AG09309 (cell line): ENCODE measurements at regions not wholly inside any gene's neighbourhood (a gene's known extent, or its start where the extent isn't known, plus 50 kb on each side); places are given as distances from the start of the nearest gene placed in this dataset.
A peak's percentile ranks its signal among the peaks of the same experiment; 100 is the strongest.

ENCODE experiments used
- DNase-seq: peaks from one replicate; pipeline ENCODE4 v3.0.0-alpha.2; 2010; ENCODE audit warnings: low read depth
- H3K4me3 ChIP-seq: 2 replicates; pipeline ENCODE4 v1.5.1; 2011; ENCODE audit warnings: mild to moderate bottlenecking, low read depth, low read length, moderate library complexity; ENCODE audit not compliant: control insufficient read depth
- TF ChIP-seq, protein P1 (sequence below): IDR thresholded peaks from 2 replicates; pipeline ENCODE4 v1.5.1; 2011; ENCODE audit warnings: mild to moderate bottlenecking, low read depth, low read length, inconsistent platforms; ENCODE audit not compliant: insufficient read depth, control insufficient read depth; ENCODE audit errors: missing control alignments

DNA sequence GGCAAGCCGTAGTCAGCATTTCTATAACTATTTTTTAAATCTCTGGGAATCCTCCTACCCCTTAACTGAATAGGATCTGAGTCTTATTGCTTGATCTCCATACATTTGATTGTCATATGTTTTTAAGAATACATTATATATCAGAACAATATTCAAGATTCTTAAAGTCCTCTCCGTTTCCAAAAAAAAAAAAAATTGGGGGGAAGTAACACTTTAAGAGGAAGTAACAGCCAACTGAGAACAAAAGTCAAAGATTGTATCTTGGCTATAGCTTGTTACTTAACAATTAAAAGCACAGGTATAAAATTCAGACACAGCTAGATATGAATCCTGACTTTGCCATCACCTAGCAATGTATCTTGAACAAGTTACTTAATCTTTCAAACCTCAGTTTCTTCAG lies 169.9 kb upstream of the ADO start:
- TF ChIP-seq, protein P1, sequence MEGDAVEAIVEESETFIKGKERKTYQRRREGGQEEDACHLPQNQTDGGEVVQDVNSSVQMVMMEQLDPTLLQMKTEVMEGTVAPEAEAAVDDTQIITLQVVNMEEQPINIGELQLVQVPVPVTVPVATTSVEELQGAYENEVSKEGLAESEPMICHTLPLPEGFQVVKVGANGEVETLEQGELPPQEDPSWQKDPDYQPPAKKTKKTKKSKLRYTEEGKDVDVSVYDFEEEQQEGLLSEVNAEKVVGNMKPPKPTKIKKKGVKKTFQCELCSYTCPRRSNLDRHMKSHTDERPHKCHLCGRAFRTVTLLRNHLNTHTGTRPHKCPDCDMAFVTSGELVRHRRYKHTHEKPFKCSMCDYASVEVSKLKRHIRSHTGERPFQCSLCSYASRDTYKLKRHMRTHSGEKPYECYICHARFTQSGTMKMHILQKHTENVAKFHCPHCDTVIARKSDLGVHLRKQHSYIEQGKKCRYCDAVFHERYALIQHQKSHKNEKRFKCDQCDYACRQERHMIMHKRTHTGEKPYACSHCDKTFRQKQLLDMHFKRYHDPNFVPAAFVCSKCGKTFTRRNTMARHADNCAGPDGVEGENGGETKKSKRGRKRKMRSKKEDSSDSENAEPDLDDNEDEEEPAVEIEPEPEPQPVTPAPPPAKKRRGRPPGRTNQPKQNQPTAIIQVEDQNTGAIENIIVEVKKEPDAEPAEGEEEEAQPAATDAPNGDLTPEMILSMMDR: no peak
- no peak for DNase-seq
- no peak overlapping the region for H3K4me3 ChIP-seq

DNA sequence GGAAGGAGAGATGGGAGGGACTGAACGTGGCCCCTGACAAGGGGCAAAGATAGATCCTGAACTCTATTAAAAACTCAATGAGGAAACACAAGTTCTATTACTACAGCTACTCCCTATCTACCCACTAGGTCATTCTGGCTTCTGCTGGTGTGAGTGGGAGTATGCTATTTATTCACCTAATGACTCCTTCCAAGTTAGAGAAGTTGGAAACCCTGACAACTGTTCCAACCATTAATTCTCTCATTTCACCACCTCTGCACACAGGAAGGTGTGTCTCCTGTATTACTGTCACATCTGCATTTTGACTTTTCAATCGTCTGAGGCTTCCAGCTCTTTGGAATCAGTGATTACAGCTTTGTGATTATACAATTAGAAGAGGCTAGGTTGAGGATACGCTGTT lies 169.4 kb upstream of the ADO start:
- no peak overlapping the region for H3K4me3 ChIP-seq
- DNase-seq: no peak
- TF ChIP-seq, protein P1: no peak

DNA sequence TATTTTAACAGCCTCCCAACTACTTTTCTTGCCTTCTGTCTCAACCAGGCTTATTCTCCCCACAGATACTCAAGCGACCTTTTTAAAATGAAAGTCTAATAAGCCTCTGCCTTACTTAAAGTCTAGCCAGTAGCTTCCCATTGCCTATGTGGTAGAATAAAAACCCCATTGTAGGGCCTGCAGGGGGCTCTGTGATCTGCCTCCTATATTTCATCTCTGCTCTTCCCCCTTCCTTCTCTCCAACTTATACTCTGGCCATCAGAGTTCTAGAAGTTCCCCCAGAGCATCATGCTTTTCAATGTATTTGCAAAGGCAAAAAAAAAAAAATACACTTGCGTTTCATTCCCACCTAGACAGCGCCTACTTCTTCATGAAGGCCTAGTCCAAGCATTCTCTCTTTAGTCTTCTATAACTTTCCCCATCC lies 167.7 kb upstream of the ADO start:
- TF ChIP-seq, protein P1: peak; percentile 8
- DNase-seq: no peak
- H3K4me3 ChIP-seq: no peak overlapping the region

DNA sequence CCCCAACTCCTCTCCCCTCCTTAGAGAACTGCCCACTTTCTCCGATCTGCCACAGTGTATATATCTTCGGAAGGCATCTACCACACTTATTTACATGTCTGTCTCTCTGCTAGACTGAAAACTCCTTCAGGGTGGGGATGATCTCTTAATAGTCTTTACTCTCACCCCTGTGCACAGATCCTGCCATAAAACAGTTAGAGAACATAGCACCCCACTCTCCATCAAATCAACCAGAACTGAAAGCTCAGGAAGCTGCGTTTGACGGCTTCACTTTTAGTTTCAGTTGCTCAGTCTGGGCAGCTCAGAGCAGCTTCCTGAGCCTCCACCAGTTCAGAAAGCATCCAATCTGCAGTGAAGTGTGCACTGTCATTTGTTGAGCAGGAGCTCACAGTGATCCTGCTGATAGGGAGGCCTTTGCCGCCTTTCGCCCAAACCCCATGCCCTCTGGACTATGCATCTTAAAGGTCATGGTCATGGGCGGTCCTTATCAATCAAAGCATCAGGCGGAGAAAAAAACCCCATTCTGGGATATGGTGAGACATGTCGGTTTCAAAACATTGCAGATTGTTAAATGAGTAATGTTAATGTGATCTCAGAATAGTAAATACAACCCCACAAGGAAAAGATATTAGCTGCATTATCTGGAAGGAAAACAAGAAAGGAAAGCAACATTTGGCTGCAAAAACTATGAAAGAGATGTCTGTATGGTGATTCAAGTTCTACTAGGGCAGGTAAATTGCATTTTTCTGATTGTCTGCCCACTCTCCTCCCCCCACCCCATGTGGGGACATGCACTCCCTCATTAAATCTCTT lies 167.1 kb upstream of the ADO start:
- DNase-seq: no peak
- H3K4me3 ChIP-seq: peak overlapping the region; percentile 1; the same call in 1 of the 2 replicates
- TF ChIP-seq, protein P1: no peak

DNA sequence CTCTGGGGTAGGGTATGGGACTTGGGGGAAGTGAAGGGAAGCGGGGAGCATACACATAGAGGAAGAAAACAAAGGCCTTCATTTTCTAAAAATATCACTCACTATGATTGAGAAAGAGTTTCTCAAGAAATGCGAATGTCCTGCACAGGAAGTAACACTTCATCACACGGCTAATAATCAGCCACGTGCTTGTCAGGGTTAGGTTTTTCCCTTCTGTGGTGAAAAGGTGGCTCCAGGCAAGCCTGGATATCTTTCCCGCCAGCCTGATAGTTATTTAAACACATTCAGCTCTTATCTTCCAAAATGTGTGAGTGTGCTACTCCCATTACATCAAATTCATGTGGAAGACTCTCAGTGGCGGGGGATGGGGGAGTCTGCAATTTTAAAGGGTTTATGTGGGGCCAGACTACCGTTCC lies 166.4 kb upstream of the ADO start:
- TF ChIP-seq, protein P1: no peak
- no peak for DNase-seq
- no peak overlapping the region for H3K4me3 ChIP-seq

DNA sequence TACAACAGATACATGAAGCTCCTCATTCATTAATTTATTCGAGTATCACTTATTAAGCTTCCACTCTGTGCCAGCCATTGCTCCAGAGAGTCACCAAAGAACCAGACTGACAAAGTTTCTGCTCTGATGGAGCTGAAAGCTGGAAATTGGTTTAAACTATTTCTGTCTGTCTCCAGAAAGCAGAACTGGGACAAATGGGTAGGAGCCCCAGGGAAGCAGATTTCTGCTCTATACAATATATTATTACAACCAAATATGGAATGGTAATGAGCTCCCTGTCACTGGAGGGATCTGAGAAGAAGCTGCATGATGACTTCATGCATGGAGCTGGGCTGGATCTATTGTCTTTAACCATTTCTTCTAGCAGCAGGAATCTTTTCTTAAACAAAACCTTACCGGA lies 165.4 kb upstream of the ADO start:
- no peak overlapping the region for H3K4me3 ChIP-seq
- DNase-seq: no peak
- TF ChIP-seq, protein P1: no peak
